HG02852 (cell line): ENCODE measurements at regions not wholly inside any gene's neighbourhood (a gene's known extent, or its start where the extent isn't known, plus 50 kb on each side); places are given as distances from the start of the nearest gene placed in this dataset.

Experiments used
- ATAC-seq: cut with Tn5 transposase; IDR thresholded peaks from one replicate; pipeline ENCODE4 v1.9.1; 2021; ENCODE audit warnings: mild to moderate bottlenecking, moderate library complexity; ENCODE audit not compliant: unreplicated experiment

- ATAC-seq = no peak
Measured at GRCh38 chr1:181863736-181864135, 197.8 kb downstream of the ZNF648 start.

DNA sequence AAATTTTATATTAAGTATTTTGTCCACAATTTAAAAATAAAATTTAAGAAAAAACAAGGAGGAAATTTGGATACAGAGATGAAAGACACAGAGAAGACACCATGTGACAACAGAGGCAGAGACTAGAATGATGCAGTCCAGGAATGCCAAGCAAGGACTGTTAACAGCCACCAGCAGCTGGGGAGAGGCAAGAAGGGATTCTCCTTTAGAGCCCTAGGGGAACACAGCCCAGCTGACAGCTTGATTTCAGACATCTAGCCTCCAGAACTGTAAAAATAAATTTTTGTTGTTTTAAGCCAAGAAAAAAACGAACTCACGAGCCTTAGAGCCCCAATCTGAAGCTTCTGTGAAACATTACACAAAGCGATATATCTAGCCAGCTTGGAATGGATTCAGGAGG, 198.5 kb downstream of the ZNF648 start:
- no peak for ATAC-seq

DNA sequence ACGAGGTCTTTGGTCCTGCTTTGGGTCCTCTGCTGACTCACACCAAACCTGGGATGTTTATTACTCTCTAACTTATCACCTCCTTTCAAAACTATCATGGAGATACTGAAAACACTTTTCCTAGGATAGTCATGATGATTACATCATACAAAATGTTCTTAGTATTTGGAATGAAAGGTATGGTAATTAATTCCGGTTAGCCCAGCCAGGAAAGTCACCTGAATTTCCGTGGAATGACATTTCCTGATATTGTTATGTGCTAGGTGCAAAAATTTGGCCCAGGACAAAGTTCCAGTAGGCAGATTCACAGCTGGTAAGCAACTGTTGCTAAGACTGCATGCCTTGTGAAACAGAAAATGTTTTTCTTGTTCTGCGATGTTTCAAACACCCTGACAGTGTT, 203.4 kb downstream of the ZNF648 start:
- no peak for ATAC-seq
